ENCODE measurements at regions not wholly inside any gene's neighbourhood (a gene's known extent, or its start where the extent isn't known, plus 50 kb on each side); places are given as distances from the start of the nearest gene placed in this dataset.

GRCh38 chr6:170097505-170098427 lies 193.1 kb downstream of the DLL1 start (continued):
- TF ChIP-seq ZNF462 (CRISPR knock-in tag; IDR thresholded peaks at IDR 0.05) (no peak), POLR2AphosphoS5 (IDR thresholded peaks at IDR 0.05; ENCODE audit: low read depth) (no peak)

- Histone ChIP-seq H2AFZ (peak overlapping the region; percentile 47; the same call in 1 of the 2 replicates), H3K27ac (ENCODE audit: low read depth) (no peak overlapping the region)
- TF ChIP-seq ZNF462 (CRISPR knock-in tag; IDR thresholded peaks at IDR 0.05) (no peak), EZH2 (IDR thresholded peaks at IDR 0.05; ENCODE audit: low read depth, unreplicated experiment) (no peak), ZNF331 (CRISPR knock-in tag; IDR thresholded peaks at IDR 0.05; ENCODE audit: low read depth) (no peak), POLR2AphosphoS5 (IDR thresholded peaks at IDR 0.05; ENCODE audit: low read depth) (no peak)
These were observed 193.9 kb downstream of the DLL1 start for GRCh38 chr6:170096803-170097504.

More at GRCh38 chr6:170096803-170097504, 193.9 kb downstream of the DLL1 start:
- Histone ChIP-seq H3K4me1 (ENCODE audit: insufficient read depth) (no peaks in the 10 kb centered on the region), H4K20me1 (replicated peaks; ENCODE audit: insufficient read depth) (no peaks in the 10 kb centered on the region), H3K36me3 (ENCODE audit: insufficient read depth) (no peaks in the 10 kb centered on the region), H3K9me2 (ENCODE audit: insufficient read depth) (0 out of 2 replicates have a peak, but pooled peaks cover 3% of the 10 kb centered on the region), H3K4me2 (no peak overlapping the region), H3F3A (replicated peaks; ENCODE audit: low read depth) (no peaks in the 10 kb centered on the region), H3K79me2 (replicated peaks; ENCODE audit: insufficient read depth) (no peaks in the 10 kb centered on the region), H3K27me3 (ENCODE audit: insufficient read depth) (no peaks in the 10 kb centered on the region), H3K4me3 (no peak overlapping the region)
- Mint-ChIP-seq H3K4me3 (no peak overlapping the region), H3K27me3 (ENCODE audit: insufficient read depth, low read depth, poor library complexity) (peaks cover 14% of the 10 kb centered on the region), H3K27ac (no peak overlapping the region), H3K4me1 (peaks cover 6% of the 10 kb centered on the region; the same call in 2 of the 3 replicates), H3K9me3 (peaks cover 12% of the 10 kb centered on the region; the same call in 2 of the 3 replicates), H3K36me3 (ENCODE audit: low read depth) (no peaks in the 10 kb centered on the region)
- DNase-seq (ENCODE audit: low spot score) (no peak), ATAC-seq (no peak)

Data from GM23338 (cell line).